ENCODE measurements at regions not wholly inside any gene's neighbourhood (a gene's known extent, or its start where the extent isn't known, plus 50 kb on each side); places are given as distances from the start of the nearest gene placed in this dataset.

DNA sequence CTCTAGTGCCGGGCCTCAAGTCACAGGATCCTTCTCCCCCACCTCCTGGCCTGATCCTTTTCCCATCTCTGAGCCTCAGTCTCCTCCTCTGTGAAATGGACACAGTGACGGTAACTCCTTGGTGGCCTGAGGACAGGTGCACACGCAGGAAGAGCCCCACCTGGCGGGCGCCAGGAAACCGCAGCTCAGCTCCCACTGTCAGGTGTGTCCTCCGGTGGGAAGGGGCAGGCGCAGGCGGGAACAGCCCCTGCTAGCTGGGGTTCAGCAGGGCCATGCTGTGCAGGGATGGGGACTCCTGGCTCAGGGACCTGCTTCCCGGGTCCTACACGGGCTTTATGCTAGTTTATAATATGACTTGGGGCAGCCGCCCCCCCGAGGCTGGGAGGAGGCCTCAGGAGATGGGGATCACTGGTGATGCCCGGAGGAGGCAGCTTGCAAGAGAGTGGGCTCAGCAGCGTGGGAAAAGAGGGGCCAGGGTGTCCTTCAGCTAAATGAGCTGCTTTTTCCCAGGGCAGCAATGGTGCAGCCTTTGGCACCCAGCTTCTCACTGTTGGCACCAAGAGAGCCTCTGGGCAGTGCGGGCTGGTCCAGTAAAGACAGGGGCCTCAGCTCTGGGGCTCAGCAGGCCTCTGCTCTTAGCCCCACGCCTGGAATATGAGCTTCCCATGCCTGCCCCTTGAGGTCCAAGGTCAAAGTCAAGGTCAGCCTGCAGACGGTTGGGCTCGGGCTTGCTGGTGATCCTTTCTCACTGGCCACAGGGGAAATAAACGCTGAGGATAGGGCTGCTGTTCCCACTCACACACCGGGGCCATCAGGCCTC is 68.0 kb upstream of the FAM20C start:
- no peak for DNase-seq

DNA sequence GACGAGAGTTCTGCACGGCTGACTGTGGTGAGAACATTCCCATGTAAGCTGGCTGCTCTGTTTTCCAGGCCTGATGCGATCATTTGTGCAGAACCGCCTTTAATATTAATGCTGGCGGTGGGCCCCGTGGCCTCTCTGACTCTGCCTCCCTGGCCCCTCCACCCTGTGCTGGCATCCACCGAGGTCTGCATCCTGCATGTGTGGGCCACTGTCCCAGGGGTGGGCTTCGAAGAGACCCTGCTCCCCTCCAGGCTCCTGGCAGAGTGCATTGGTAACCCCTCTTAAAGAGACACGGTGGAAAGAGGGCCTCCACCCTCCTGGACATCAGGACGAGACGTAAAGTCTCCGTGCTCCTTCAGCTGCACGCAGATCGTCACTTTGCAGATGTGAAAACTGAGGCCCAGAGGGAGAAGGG is 67.3 kb upstream of the FAM20C start:
- DNase-seq, result no peak

DNA sequence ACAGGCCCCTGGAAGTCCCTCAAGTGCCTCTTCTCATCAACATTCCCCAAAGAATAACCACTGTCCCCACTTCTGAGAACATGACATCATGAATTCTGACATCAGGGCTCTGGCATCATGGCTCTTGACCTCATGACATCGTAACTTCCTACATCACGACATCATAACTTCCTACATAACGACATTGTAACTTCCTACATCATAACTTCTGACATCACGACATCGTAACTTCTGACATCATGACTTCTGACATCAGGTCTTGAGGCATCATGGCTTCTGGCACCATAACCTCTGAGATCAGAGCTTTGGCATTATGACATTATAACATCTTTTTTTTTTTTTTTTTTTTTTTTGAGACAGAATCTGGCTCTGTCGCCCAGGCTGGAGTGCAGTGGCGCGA is 66.7 kb upstream of the FAM20C start:
- no peak for DNase-seq

DNA sequence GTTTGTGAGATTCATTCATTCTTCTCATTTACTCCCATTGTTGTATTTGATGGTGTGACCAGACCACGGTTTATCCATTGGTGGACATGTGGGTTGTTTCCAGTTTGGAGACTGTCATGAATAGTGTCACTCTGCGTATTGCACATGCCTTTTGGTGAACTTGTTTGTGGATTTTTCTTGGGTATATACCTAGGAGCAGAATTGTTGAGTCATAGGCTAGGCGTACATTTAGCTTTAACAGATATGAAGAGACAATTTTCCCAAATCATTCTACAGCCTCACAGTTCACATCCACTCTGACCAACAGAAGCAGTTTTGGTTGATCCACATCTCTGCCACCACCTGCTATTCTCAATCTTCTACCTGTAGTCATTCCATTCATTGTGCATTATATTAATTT is 66.0 kb upstream of the FAM20C start:
- no peak for DNase-seq

DNA sequence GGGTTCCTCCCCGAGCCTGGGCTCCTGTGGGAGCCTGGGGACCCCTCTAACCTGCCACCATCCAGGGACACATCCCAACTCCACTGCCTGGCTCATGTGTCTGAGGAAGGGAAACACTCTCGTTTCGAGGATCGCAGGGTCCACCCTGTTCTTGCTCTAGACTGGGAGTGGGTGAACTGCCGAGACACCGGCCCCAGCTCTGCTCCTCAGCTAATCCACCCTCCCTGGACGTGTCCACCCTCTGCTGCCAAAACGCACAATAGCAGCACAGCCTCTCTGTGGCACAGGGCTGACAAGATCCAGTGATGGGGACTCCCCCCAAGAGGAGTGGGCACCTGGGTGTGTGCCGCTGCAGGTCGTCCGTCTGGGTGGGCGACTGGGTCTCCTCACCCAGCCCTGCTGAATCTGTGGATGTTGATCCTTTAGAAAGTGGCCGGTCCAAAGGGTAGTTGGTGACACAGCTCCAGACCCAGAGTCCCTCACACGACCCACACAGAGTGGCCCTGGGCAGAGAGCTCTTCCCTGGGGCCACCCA is 65.2 kb upstream of the FAM20C start:
- no peak for DNase-seq

DNA sequence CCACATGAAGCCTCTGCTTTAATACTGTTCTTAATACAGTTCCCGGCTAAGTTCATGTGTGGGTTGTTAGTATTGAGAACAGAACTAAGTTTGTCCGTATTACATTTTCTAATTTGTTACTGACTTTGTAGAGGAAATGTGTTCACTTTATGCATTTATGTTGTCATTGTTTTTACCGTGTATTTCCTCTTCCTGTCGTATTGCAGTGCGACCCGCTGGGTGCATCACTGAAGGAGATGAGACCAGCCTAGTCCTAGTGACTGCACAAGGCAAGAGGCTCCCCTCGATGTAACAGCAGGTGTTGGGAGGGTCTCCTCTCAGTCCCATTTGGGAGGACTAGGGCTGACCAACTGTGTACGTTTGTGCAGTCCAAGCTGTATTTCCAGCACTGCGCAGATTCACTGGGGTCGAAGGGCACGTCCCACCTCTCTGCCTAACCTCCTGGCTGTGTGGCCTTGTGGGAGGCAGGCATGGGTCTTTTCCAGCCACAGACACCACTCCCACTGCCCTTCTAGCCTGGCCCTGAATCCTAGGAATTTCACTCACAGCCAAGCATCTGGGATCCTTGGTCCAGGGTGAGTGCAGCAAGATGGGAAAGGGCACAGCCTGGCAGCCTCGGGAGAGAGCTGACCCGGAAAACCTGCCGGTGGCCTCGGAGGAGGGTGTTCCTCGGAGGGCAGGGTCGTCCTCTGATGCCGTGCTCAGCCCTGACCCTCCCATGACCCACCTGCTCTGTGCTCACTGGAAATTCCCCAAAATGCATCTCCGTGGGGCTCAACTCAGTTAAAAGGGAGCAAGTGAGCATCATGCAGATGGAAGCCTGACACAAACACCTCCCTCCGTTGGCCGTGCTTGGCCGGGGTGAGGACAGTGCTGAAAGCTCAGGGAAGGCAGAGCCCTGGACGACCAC is 63.9 kb upstream of the FAM20C start:
- no peak for DNase-seq

DNA sequence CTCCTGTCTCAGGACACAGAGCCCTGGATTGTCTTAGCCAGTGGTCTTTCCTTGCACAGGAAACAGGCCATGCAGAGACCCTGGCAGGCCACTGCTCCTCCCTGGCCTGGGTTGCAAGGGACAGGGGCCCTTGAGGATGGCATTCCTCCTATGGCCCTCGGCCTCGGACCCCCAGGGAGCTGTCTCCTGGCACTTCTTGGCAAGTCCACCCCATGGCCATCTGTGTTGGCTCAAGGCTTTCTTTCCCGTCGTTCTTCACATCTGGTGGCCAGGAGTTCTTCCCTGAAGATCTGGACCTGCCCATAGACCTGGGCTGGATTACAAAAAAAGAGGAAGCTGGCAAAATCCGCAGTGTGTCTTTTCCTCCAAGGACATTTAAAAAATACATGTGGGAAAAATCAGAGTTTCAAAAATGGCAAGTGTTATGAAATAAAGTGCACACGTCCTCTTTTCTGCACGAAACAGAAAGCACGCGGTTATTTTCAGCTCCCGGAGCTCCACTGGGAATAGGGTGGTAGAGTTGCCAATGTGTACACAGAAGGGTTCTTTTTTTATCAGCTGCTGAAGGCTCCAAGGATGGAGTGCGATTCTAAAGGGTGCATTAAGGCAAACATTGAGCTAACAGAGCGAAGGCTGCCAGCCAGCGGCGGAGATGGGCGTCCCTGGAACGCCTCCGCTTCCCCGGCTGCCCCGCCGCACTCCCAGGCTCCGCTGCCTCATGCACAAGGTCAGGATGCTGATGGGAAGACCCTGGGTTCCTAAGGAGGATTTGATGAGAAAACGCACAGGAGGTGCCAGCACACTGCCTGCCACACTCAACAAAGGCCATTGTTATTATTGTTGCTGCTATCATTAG is 62.8 kb upstream of the FAM20C start:
- DNase-seq, result no peak

DNA sequence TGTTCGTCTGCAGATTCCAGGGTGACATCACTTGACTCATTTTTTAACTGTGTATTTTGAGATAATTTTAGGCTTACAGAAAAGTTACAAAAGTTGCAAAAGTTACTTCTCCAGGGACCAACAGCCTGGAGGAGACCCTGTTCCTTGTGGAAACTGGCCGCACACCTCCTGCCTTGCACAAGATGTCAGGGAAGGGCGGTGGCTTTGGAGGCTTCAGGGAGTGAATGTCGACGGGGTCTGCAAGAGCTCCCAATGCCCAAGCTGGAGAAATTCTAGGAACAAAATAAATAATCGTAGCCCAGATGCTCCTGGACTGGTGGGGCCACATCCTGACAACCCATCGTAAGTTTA is 62.2 kb upstream of the FAM20C start:
- DNase-seq, result no peak

DNA sequence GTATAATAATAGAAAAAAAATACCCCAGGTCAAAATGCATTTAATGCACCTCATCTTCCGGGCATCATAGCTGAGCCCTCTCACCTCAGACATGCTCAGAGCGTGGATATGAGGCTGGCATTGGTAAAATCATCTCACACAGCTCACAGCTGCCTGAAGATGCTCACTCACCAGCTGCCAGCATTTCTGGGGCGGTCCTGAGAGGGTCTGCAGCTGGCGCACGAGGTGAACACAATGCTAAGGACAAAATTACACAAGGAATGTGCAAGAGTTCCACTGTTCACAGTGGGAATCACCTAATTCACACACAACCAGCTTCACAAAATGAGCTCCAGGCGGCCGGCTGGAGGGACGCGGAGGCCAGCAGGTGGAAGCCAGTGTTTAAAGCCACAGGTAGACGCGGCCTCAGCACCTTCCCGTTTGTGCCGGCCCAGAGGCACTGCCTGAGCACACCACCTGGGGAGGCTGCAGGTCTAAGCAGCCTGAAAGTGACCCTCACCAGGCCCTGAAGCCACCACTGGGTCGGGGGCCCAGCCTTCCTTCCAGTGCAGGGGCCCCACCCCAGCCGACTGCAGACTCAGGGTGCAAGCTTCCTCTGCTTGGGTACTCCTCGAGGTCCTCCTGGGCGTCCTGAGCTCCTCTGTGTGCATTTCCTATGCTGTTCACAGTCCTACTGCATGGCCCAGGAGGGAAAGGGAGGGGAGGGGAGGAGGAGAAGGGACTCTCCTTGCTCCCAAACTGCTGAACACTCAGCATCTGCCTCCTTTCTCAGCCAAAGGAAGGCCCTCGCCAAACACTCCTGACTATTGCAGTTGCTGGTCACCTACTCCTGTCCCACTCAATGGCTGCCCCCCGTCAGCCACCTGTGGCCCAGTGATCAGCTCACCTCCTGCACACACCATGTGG is 61.2 kb upstream of the FAM20C start:
- no peak for DNase-seq

DNA sequence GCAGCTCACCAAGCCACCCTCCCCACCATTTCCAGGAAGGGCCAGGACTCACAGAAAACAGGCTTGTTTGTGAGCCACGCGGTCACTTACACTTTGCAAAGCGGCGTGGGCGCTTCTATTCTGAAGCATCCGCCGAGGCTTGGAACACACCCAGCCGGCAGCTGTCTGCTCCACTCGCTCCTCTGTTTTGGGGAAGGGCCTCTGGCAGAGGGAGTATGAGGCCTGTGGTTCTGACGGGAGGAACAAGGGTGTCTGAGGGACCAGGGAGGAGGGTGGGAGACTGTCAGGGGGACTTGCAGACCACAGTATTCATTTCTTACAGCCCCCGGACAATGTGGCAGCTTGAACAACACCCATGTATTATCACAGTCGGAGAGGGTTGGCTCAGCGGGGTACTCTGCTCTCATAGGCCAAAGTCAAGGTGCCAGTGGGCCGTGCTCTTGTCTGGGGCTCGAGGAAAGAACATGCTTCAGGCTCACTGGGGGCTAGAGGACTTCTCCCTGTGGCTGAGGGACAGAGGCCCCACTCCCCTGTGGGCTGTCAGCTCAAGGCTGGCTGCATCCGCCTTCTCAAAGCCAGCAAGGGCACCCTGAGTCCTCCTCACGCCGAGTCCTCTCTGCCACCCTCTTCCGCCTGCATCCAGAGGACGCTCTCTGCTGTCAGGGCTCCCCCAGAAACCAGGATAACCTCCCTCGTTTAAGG is 60.4 kb upstream of the FAM20C start:
- no peak for DNase-seq

DNA sequence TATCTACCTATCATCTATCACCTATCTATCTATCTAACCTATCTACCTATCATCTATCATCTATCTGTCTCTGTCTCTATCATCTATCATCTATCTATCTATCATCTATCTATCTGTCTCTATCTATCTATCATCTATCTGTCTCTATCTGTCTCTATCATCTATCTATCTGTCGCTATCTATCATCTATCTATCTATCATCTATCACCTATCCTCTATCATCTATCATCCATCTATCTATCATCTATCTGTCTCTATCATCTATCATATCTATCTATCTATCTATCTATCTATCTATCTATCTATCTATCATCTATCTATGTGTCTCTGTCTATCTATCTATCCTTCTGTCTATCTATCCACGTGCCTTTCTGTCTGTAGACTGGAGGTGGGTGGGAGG is 59.5 kb upstream of the FAM20C start:
- DNase-seq, result no peak

DNA sequence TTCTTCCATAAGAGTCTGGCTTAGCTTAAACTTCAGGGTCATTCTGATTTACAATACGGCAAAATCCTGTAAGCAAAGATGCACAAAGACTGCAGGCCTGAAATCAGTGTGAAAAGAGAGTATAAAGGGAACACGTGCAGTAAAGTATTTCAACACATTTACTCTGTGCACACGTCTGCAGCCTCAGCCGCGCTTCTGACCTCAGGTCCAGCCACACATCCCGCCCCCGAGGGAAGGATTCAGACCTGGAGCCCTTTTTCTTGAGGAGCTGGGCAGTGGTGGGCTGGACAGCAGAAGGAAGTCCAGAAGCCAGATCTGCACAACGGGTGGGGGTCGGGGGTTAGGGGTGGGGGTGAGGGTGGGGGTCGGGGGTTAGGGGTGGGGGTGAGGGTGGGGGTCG is 58.9 kb upstream of the FAM20C start:
- no peak for DNase-seq

DNA sequence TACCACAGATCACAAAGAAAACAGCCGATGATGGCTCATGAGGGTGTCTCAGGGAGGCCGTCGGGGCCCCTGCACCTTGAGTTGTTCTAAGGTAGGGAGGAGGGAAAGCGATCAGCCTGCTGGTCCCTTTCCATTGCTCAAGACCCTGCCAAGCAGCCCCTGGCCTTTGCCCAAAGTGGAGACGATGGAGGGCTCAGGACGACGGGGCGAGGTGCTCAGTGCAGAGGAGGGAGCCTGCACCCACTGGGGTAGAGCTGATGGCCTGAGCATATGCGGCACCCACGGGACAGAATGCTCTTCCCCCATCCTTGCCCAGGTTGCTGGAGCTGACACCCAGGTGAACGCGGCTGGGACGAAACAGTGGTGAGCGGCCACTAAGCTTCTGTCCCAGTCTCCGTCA is 58.3 kb upstream of the FAM20C start:
- DNase-seq, result no peak

DNA sequence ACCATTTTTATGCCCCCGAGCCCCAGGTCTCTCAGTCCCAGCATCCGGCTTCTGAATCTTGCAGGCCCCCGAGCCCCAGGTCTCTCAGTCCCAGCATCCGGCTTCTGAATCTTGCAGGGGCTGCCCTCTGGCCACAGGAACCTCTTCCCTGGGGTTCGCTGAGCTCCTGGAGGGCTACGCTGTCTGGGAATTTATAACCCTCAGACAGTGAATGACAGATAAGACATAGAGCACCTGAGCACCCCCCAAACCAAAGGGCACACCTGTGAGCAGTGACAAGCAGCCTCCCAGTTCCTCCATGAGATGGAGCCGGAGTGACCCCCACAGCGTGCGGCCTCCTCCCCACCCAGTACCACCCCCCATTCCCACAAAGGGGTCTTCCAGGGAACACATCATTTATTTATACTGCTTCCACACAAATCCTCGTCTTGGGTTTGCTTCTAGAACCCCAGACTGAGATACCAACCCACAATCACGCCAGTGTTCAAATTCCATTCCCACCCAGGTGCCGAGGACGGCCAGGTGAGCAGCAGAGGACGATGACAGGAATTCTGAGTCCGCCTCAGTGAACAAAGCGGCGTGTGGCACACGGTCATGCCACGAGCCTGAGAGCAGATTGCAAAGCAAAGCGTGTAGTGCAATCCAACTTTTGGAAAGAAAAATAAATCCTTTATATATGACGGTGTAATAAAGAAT is 57.7 kb upstream of the FAM20C start:
- no peak for DNase-seq

DNA sequence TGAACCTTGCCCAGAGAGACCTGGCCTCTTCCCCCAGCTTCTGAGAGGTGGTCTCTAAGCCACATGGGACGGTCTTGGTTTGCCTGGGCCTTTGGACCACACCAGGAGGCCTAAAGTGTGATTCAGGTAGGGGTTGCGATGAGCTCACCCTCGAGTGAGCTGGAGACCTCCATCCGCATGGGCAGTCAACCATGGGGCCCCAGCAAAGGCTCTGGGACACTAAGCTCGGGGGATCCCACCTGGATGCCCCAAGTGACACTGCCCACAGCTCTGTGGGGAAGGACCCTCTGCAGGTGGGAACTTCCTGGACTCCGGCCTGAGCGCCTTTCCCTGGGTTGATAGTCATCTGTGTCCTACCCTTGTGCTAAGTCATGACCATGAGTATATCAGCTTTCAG is 57.1 kb upstream of the FAM20C start:
- no peak for DNase-seq

DNA sequence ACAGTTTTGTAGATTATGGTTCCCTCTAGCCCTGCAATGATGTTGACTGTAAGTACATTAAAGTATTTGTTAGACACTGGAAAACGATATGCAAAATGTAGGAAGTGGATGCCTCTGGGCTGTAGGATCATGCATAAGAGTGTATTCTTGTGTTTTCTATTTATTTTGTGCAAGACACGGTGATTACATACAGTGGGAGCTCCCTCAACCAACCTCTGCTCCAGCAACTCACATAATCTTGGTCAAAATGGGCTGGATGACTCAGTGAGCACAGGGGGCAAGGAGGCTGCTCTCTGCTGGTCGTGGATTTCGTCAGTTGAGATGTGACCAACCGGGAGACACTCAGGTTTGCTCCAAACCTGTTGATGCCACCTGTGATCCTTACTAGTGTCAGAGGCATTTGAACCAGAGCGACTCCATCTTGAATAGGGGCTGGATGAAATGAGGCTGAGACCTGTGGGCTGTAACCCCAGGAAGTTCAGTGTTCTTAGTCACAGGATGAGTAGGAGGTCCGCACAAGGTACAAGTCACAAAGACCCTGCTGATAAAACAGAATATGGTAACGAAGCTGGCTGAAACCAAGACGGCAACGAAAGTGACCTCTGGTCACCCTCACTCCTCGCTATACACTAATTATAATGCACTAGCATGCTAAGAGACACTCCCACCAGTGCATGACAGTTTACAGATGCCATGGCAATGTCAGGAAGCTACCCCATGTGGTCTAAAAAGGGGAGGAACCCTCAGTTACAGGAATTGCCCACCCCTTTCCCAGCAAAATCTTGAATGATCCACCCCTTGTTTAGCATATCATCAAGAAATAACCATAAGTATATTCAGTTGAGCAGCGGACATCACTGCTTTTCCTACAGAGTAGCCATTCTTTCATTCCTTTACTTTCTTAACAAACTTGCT is 56.4 kb upstream of the FAM20C start:
- no peak for DNase-seq

DNA sequence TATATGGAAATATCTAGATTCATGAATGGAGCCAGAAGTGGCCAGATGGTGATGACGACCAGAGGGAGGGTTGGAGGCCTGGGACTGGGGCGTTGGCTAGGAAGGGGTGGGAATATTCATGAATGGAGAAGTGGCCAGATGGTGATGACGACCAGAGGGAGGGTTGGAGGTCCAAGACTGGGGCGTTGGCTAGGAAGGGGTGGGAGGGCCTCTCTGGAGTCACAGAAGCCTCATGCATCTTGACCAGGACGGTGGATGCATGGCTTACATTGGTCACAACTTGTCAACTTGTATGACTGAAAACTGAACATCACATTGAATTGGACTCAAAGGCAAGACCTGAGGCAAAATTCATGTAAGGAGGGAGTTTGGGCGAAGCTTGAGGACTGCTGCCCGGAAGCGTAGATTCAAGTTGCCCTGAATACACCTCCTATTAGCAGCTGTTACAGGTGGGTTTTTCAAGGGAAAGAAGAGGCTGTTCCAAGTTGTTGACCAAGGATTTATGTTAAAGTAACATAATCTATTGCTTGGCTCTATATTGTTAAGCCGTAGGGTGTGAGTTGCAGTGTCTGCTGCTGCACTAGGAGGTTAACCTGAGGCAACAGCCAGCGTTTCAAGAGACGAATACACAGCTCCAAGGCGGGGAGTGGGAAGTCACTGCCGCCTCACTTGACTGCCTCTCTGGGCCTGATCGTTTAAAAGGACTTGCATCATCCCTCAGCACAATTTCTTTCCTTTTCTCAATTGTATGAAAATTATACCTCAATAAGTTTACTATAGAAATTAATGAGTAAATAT is 55.1 kb upstream of the FAM20C start:
- DNase-seq, result no peak

DNA sequence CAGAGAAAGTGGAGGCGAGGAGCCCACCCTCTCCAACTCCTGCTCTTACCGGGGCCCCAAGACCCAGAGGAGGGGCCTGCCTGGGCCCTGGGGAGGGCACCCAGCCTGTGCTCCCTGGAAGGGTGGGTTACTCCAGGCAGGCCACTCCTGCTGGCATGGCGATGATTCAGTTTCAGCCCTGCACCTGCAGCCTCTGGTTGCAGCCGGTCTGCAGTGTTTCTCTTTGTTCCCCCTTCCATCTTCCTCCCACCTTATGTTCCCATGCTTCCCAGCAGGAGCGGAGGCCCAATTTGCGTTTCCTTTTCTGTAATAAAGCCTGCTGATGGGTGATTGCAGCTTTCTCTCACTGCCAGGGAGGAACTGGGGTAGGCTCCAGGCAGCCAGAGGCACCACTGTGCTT is 53.2 kb upstream of the FAM20C start:
- no peak for DNase-seq
